Neuronal stem cell (in vitro differentiated cells): ENCODE measurements at regions not wholly inside any gene's neighbourhood (a gene's known extent, or its start where the extent isn't known, plus 50 kb on each side); places are given as distances from the start of the nearest gene placed in this dataset.

Experiments used
- DNase-seq: peaks from one replicate; pipeline ENCODE4 v3.0.0-alpha.2; 2013; ENCODE audit warnings: low spot score
- H2AFZ ChIP-seq: one replicate; pipeline ENCODE4 v1.6.1; 2013; ENCODE audit warnings: mild to moderate bottlenecking, low read length, inconsistent platforms
- H2AK5ac ChIP-seq: 2 replicates; pipeline ENCODE4 v1.6.1; 2013; ENCODE audit warnings: low read depth, mild to moderate bottlenecking, inconsistent platforms, low read length, moderate library complexity, mixed read lengths
- H2BK120ac ChIP-seq: 2 replicates; pipeline ENCODE4 v1.6.1; 2013; ENCODE audit warnings: low read depth, mild to moderate bottlenecking, inconsistent platforms, low read length, moderate library complexity, mixed read lengths
- H2BK12ac ChIP-seq: one replicate; pipeline ENCODE4 v1.6.1; 2013; ENCODE audit warnings: low read length, inconsistent platforms
- H2BK15ac ChIP-seq: 2 replicates; pipeline ENCODE4 v1.6.1; 2013; ENCODE audit warnings: mild to moderate bottlenecking, low read length, inconsistent platforms, mixed read lengths
- H2BK5ac ChIP-seq: one replicate; pipeline ENCODE4 v1.6.1; 2013; ENCODE audit warnings: inconsistent platforms, mild to moderate bottlenecking, low read length, moderate library complexity
- H3K14ac ChIP-seq: one replicate; pipeline ENCODE4 v1.6.1; 2013; ENCODE audit warnings: low read length, inconsistent platforms
- H3K18ac ChIP-seq: 2 replicates; pipeline ENCODE4 v1.6.1; 2013; ENCODE audit warnings: low read length, inconsistent platforms
- H3K23ac ChIP-seq: 2 replicates; pipeline ENCODE4 v1.6.1; 2013; ENCODE audit warnings: low read depth, mild to moderate bottlenecking, mixed read lengths, low read length, inconsistent platforms; ENCODE audit not compliant: poor library complexity
- H3K27ac ChIP-seq: replicated peaks from 3 replicates; pipeline ENCODE4 v1.5.1; 2013; ENCODE audit warnings: low read length, inconsistent platforms
- H3K27me3 ChIP-seq, 3 experiments: 2 replicates each; pipeline ENCODE4 v1.6.1; 2013; ENCODE audit warnings: low read length in 3 of 3, mild to moderate bottlenecking in 2 of 3, inconsistent platforms in 1 of 3, low read depth in 1 of 3, mixed read lengths in 1 of 3, moderate library complexity in 1 of 3; ENCODE audit not compliant: control insufficient read depth in 3 of 3, insufficient read depth in 3 of 3
- H3K36me3 ChIP-seq, 2 donors: replicated peaks in 1 of 2; 2 replicates each; pipeline ENCODE4 v1.6.1; 2013; ENCODE audit warnings: low read length in 2 of 2; ENCODE audit not compliant: control insufficient read depth in 2 of 2, insufficient read depth in 2 of 2
- H3K4ac ChIP-seq: 2 replicates; pipeline ENCODE4 v1.6.1; 2013; ENCODE audit warnings: inconsistent platforms, mild to moderate bottlenecking, low read length, moderate library complexity
- H3K4me1 ChIP-seq, 2 donors: 1 replicate in 1 of 2; 2 replicates in 1 of 2; pipeline ENCODE4 v1.6.1; 2013; ENCODE audit warnings: low read length in 2 of 2, low read depth in 1 of 2; ENCODE audit not compliant: control insufficient read depth in 2 of 2, insufficient read depth in 1 of 2
- H3K4me2 ChIP-seq: one replicate; pipeline ENCODE4 v1.6.1; 2013; ENCODE audit warnings: mild to moderate bottlenecking, low read length, inconsistent platforms; ENCODE audit not compliant: insufficient read depth, poor library complexity, severe bottlenecking
- H3K4me3 ChIP-seq, 2 donors: 2 replicates each; pipeline ENCODE4 v1.5.1; 2013; ENCODE audit warnings: low read length in 2 of 2, mild to moderate bottlenecking in 2 of 2, inconsistent platforms in 1 of 2, moderate library complexity in 1 of 2
- H3K79me1 ChIP-seq: one replicate; pipeline ENCODE4 v1.6.1; 2013; ENCODE audit warnings: low read depth, mild to moderate bottlenecking, inconsistent platforms, low read length, moderate library complexity
- H3K9ac ChIP-seq: one replicate; pipeline ENCODE4 v1.6.1; 2013; ENCODE audit warnings: mild to moderate bottlenecking, low read depth, low read length, inconsistent platforms; ENCODE audit not compliant: poor library complexity
- H3K9me3 ChIP-seq, 2 donors: replicated peaks in 1 of 2; 2 replicates each; pipeline versions ENCODE3 to v1.6.1; 2013; ENCODE audit warnings: low read length in 2 of 2, mild to moderate bottlenecking in 2 of 2, inconsistent platforms in 1 of 2, low read depth in 1 of 2, mixed read lengths in 1 of 2, moderate library complexity in 1 of 2; ENCODE audit not compliant: control insufficient read depth in 2 of 2, insufficient read depth in 1 of 2
- H4K8ac ChIP-seq: one replicate; pipeline ENCODE4 v1.6.1; 2013; ENCODE audit warnings: low read depth, mild to moderate bottlenecking, inconsistent platforms, low read length, moderate library complexity
- H4K91ac ChIP-seq: one replicate; pipeline ENCODE4 v1.6.1; 2013; ENCODE audit warnings: low read length, low read depth, mild to moderate bottlenecking, inconsistent platforms; ENCODE audit not compliant: poor library complexity
- WGBS, 2 donors: extraction: QIAGEN DNeasy Blood & Tissue Kit; methylation state at CpG; one replicate each; pipeline ENCODE4 v1.1.7; 2013; ENCODE audit warnings: missing lambda C conversion rate in 2 of 2, mixed read lengths in 1 of 2; ENCODE audit not compliant: insufficient read length in 2 of 2, insufficient replicate concordance in 1 of 2; ENCODE audit errors: extremely low coverage in 2 of 2; 5-methylcytosine and 5-hydroxymethylcytosine counted together

- Histone ChIP-seq H3K18ac (no peak overlapping the region), H3K9me3 (no peaks in the 10 kb centered on the region)
- no CpG with 5 or more reads among the region's 1 CpG for WGBS, 2 donors
Measured at GRCh38 chr19:7410946-7411345, 62.2 kb downstream of the ARHGEF18 start.

GRCh38 chr19:7413629-7414028 is 64.9 kb downstream of the ARHGEF18 start:
- Histone ChIP-seq H2BK12ac (no peak overlapping the region), H3K27me3 (no peaks in the 10 kb centered on the region), H4K91ac (no peak overlapping the region), H2BK120ac (no peak overlapping the region), H2BK15ac (no peak overlapping the region), H3K9ac (no peak overlapping the region), H3K4ac (no peak overlapping the region), H3K79me1 (peaks cover 1% of the 10 kb centered on the region), H3K14ac (no peak overlapping the region), H3K4me1 (no peaks in the 10 kb centered on the region), H3K4me3 (no peak overlapping the region), H4K8ac (no peak overlapping the region), H3K23ac (no peak overlapping the region), H3K27ac (no peak overlapping the region), H3K4me2 (no peak overlapping the region), H3K18ac (no peak overlapping the region), H3K36me3 (no peaks in the 10 kb centered on the region), H2BK5ac (no peak overlapping the region), H3K9me3 (no peaks in the 10 kb centered on the region), H2AFZ (no peak overlapping the region), H2AK5ac (no peak overlapping the region)
- WGBS, 2 donors, result no CpG with 5 or more reads among the region's 6 CpGs
- no peak for DNase-seq

More at GRCh38 chr19:7410946-7411345, 62.2 kb downstream of the ARHGEF18 start:
- Histone ChIP-seq H4K8ac (no peak overlapping the region), H2AFZ (no peak overlapping the region), H2BK12ac (no peak overlapping the region), H3K9ac (no peak overlapping the region), H3K4me1 (no peaks in the 10 kb centered on the region), H3K4me2 (no peak overlapping the region), H3K27me3 (no peaks in the 10 kb centered on the region), H3K4me3 (no peak overlapping the region), H2AK5ac (no peak overlapping the region), H3K23ac (no peak overlapping the region), H3K27ac (no peak overlapping the region), H2BK15ac (no peak overlapping the region), H3K36me3 (no peaks in the 10 kb centered on the region), H4K91ac (no peak overlapping the region), H2BK120ac (no peak overlapping the region), H3K4ac (no peak overlapping the region), H2BK5ac (no peak overlapping the region), H3K79me1 (no peaks in the 10 kb centered on the region), H3K14ac (no peak overlapping the region)
- DNase-seq, result no peak

GRCh38 chr19:7415163-7415856 is 66.6 kb downstream of the ARHGEF18 start:
- Histone ChIP-seq H3K27me3 (no peaks in the 10 kb centered on the region), H2BK120ac (no peak overlapping the region), H2AK5ac (no peak overlapping the region), H3K9me3 (no peaks in the 10 kb centered on the region), H3K4me3 (no peak overlapping the region), H2BK12ac (peak overlapping the region; percentile 22), H4K8ac (no peak overlapping the region), H4K91ac (no peak overlapping the region), H3K23ac (no peak overlapping the region), H3K79me1 (peaks cover 6% of the 10 kb centered on the region), H3K4me1 (no peaks in the 10 kb centered on the region), H3K14ac (no peak overlapping the region), H3K9ac (peak overlapping the region; percentile 21), H3K27ac (no peak overlapping the region), H2BK5ac (no peak overlapping the region), H2BK15ac (no peak overlapping the region), H3K36me3 (no peaks in the 10 kb centered on the region), H2AFZ (no peak overlapping the region), H3K4ac (peak overlapping the region; percentile 14), H3K18ac (no peak overlapping the region), H3K4me2 (no peak overlapping the region)
- WGBS, 2 donors, result no CpG with 5 or more reads among the region's 22 CpGs
- no peak for DNase-seq

DNA sequence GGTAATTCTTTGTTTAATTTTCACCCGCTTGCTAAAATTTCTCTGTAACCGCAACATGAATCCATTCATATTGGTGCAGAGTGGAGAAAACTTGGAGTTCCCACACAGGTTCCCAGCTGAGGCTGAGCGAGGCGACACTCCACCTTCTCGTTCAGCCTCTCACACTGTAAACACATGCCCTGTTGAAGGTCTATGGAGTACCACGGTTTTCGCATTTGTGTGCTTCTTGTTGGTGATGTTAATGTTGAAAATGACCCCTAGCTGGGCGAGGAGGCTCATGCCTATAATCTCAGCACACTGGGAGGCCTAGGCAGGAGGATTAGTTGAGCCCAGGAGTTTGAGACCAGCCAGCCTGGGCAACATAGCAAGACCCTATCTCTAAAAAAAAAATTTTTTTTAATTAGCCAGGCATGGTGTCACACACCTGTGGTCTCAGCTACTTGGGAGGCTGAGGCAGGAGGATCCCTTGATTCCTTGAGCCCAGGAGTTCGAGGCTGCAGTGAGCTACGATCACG is 67.2 kb downstream of the ARHGEF18 start:
- Histone ChIP-seq H2BK5ac (no peak overlapping the region), H3K27me3 (no peaks in the 10 kb centered on the region), H3K36me3 (peaks cover 0 to 1% of the 10 kb centered on the region in 2 donors), H3K9ac (no peak overlapping the region), H3K4ac (no peak overlapping the region), H2BK120ac (no peak overlapping the region), H3K4me2 (no peak overlapping the region), H4K8ac (no peak overlapping the region), H3K4me3 (no peak overlapping the region), H3K23ac (no peak overlapping the region), H2AFZ (no peak overlapping the region), H3K79me1 (peaks cover 6% of the 10 kb centered on the region), H3K27ac (no peak overlapping the region), H2BK15ac (no peak overlapping the region), H3K14ac (no peak overlapping the region), H4K91ac (no peak overlapping the region), H2AK5ac (no peak overlapping the region), H2BK12ac (no peak overlapping the region), H3K18ac (no peak overlapping the region), H3K4me1 (no peaks in the 10 kb centered on the region), H3K9me3 (no peaks in the 10 kb centered on the region)
- no peak for DNase-seq
- WGBS, 2 donors, result no CpG with 5 or more reads among the region's 11 CpGs
